IMR-90 (cell line): ENCODE measurements at regions not wholly inside any gene's neighbourhood (a gene's known extent, or its start where the extent isn't known, plus 50 kb on each side); places are given as distances from the start of the nearest gene placed in this dataset.

Experiments used
- ATAC-seq: fragments of 200-7000 bp; cut with Tn5 transposase; 2 replicates; pipeline ENCODE4 v1.9.1; 2020; ENCODE audit warnings: low read depth, mild to moderate bottlenecking, moderate library complexity
- BruUV-seq: library from RNA; stranded (reverse); fragments of 400-500 nt; replicated peaks from 2 replicates; lab custom pipeline; 2021; lab: Mats Ljungman, UMichigan
- CTCF ChIA-PET: fragments of 300-600 bp; formaldehyde crosslinking; extraction: SDS; loops from one replicate; lab custom pipeline; 2021; ENCODE audit warnings: antibody characterized with exemption; lab: Yijun Ruan, JAX
- POLR2A ChIA-PET: fragments of 300-600 bp; sonication (Branson Sonifier 250); formaldehyde crosslinking; loops from one replicate; lab custom pipeline; 2022; ENCODE audit warnings: antibody characterized with exemption; ENCODE audit not compliant: unreplicated experiment; lab: Charles Lee
- DNase-seq: peaks from one replicate; pipeline ENCODE4 v3.0.0; 2013
- H2AFZ ChIP-seq: replicated peaks from 2 replicates; pipeline ENCODE3; 2013; ENCODE audit warnings: low read length, mild to moderate bottlenecking; ENCODE audit not compliant: poor library complexity
- H2AK5ac ChIP-seq: 2 replicates; pipeline ENCODE4 v1.6.1; 2013; ENCODE audit warnings: low read depth, low read length, inconsistent platforms
- H2AK9ac ChIP-seq: replicated peaks from 2 replicates; pipeline ENCODE3; 2013; ENCODE audit warnings: mild to moderate bottlenecking, low read depth, low read length, moderate library complexity; ENCODE audit not compliant: poor library complexity
- H2BK120ac ChIP-seq: 2 replicates; pipeline ENCODE4 v1.6.1; 2013; ENCODE audit warnings: low read depth, low read length, inconsistent platforms
- H2BK15ac ChIP-seq: 3 replicates; pipeline ENCODE4 v1.6.1; 2013; ENCODE audit warnings: low read depth, low read length, inconsistent platforms
- H2BK20ac ChIP-seq: 2 replicates; pipeline ENCODE4 v1.6.1; 2013; ENCODE audit warnings: low read depth, mild to moderate bottlenecking, inconsistent platforms, low read length, moderate library complexity
- H2BK5ac ChIP-seq: 2 replicates; pipeline ENCODE4 v1.6.1; 2013; ENCODE audit warnings: mild to moderate bottlenecking, low read depth, low read length, inconsistent platforms; ENCODE audit not compliant: poor library complexity, severe bottlenecking
- H3K14ac ChIP-seq: replicated peaks from 2 replicates; pipeline ENCODE4 v1.6.1; 2013; ENCODE audit warnings: low read depth, low read length, inconsistent platforms
- H3K18ac ChIP-seq: 2 replicates; pipeline ENCODE4 v1.6.1; 2013; ENCODE audit warnings: low read depth, low read length, control low read depth
- H3K23ac ChIP-seq: 2 replicates; pipeline ENCODE4 v1.6.1; 2013; ENCODE audit warnings: low read depth, low read length, inconsistent platforms
- H3K27ac ChIP-seq: 2 replicates; pipeline ENCODE4 v1.5.1; 2013; ENCODE audit warnings: mild to moderate bottlenecking, control low read depth, low read length; ENCODE audit not compliant: insufficient read depth
- H3K27me3 ChIP-seq: 2 replicates; pipeline ENCODE4 v1.6.1; 2013; ENCODE audit warnings: low read length; ENCODE audit not compliant: control insufficient read depth, insufficient read depth
- H3K36me3 ChIP-seq: 2 replicates; pipeline ENCODE4 v1.6.1; 2013; ENCODE audit warnings: low read length, mixed read lengths; ENCODE audit not compliant: control insufficient read depth, insufficient read depth
- H3K4ac ChIP-seq: 2 replicates; pipeline ENCODE4 v1.6.1; 2013; ENCODE audit warnings: low read depth, low read length, inconsistent platforms
- H3K4me1 ChIP-seq: 2 replicates; pipeline ENCODE4 v1.6.1; 2013; ENCODE audit warnings: low read length, mixed read lengths; ENCODE audit not compliant: control insufficient read depth, insufficient read depth
- H3K4me2 ChIP-seq: 2 replicates; pipeline ENCODE4 v1.6.1; 2013; ENCODE audit warnings: low read depth, mild to moderate bottlenecking, control low read depth, low read length, moderate library complexity
- H3K4me3 ChIP-seq: 2 replicates; pipeline ENCODE4 v1.5.1; 2013; ENCODE audit warnings: low read depth, mild to moderate bottlenecking, control low read depth, low read length, moderate library complexity; ENCODE audit not compliant: insufficient read depth
- H3K56ac ChIP-seq: 2 replicates; pipeline ENCODE4 v1.6.1; 2013; ENCODE audit warnings: low read length, inconsistent platforms; ENCODE audit not compliant: insufficient read depth; ENCODE audit errors: extremely low read depth
- H3K79me1 ChIP-seq, 2 experiments: 2 replicates each; pipeline ENCODE4 v1.6.1; 2013; ENCODE audit warnings: low read length in 2 of 2, inconsistent platforms in 1 of 2, low read depth in 1 of 2
- H3K9ac ChIP-seq: 2 replicates; pipeline ENCODE4 v1.6.1; 2013; ENCODE audit warnings: low read depth, low read length, control low read depth
- H3K9me1 ChIP-seq: 2 replicates; pipeline ENCODE4 v1.6.1; 2013; ENCODE audit warnings: low read length, inconsistent platforms; ENCODE audit not compliant: insufficient read depth
- H3K9me3 ChIP-seq: 2 replicates; pipeline ENCODE4 v1.6.1; 2013; ENCODE audit warnings: low read length; ENCODE audit not compliant: control insufficient read depth, insufficient read depth
- H4K20me1 ChIP-seq: 2 replicates; pipeline ENCODE4 v1.6.1; 2013; ENCODE audit warnings: low read length, inconsistent platforms; ENCODE audit not compliant: insufficient read depth
- H4K5ac ChIP-seq: 2 replicates; pipeline ENCODE4 v1.6.1; 2013; ENCODE audit warnings: mild to moderate bottlenecking, low read depth, low read length, control low read depth
- H4K8ac ChIP-seq, 2 experiments: 2 replicates each; pipeline ENCODE4 v1.6.1; 2013; ENCODE audit warnings: low read depth in 2 of 2, low read length in 2 of 2, control low read depth in 1 of 2, inconsistent platforms in 1 of 2
- H4K91ac ChIP-seq: 2 replicates; pipeline ENCODE4 v1.6.1; 2013; ENCODE audit warnings: low read depth, low read length, inconsistent platforms; ENCODE audit not compliant: insufficient read depth
- BHLHE40 ChIP-seq: fragments of 150-350 bp; IDR thresholded peaks from 2 replicates; pipeline ENCODE4 v1.6.1; 2016; ENCODE audit warnings: mild to moderate bottlenecking, low read depth, low read length
- CHD1 ChIP-seq: IDR thresholded peaks from 2 replicates; pipeline ENCODE4 v1.6.1; 2012; ENCODE audit warnings: low read depth, low read length, improper control_type of control experiment
- CTCF ChIP-seq: conservative IDR thresholded peaks from 2 replicates; pipeline ENCODE4 v1.5.1; 2012; ENCODE audit warnings: mild to moderate bottlenecking, low read depth, low read length, improper control_type of control experiment
- MXI1 ChIP-seq: IDR thresholded peaks from 2 replicates; pipeline ENCODE4 v1.6.1; 2012; ENCODE audit warnings: low read depth, mild to moderate bottlenecking, low read length, moderate library complexity, borderline replicate concordance
- NFE2L2 ChIP-seq: fragments of 150-350 bp; IDR thresholded peaks from 2 replicates; pipeline ENCODE4 v1.6.1; 2016; ENCODE audit warnings: low read depth, mild to moderate bottlenecking, low read length
- POLR2A ChIP-seq: IDR thresholded peaks from 2 replicates; pipeline ENCODE4 v1.6.1; 2012; ENCODE audit warnings: mild to moderate bottlenecking, low read depth, low read length
- WGBS, 2 experiments: methylation state at CpG; one replicate each; pipeline versions ENCODE4 v1.1.5 to v1.1.7; 2013; ENCODE audit warnings: missing lambda C conversion rate in 2 of 2; ENCODE audit not compliant: insufficient read length in 1 of 2; ENCODE audit errors: extremely low coverage in 2 of 2; 5-methylcytosine and 5-hydroxymethylcytosine counted together
- dilution Hi-C: fragments of 300-500 bp; cut with HindIII; formaldehyde crosslinking; loops from one replicate; pipeline ENCODE4 v1.14.3; 2018; ENCODE audit warnings: low sequenced_read_pairs; ENCODE audit not compliant: unreplicated experiment
- in situ Hi-C: fragments of 300-500 bp; cut with MboI; formaldehyde crosslinking; loops from 3 replicates; pipeline ENCODE4 v1.14.3; 2019; ENCODE audit warnings: low sequenced_read_pairs, inconsistent platforms, mixed read lengths
- intact Hi-C: fragments of 100-400 bp; cut with micrococcal nuclease; formaldehyde crosslinking; loops from 2 replicates; pipeline ENCODE4 v1.10.0; 2022
- TF ChIP-seq, protein P1 (sequence below): fragments of 150-350 bp; IDR thresholded peaks from 2 replicates; pipeline ENCODE4 v1.6.1; 2017; ENCODE audit warnings: mild to moderate bottlenecking, antibody characterized with exemption, low read length, low read depth

GRCh38 chr15:58298879-58299850 is 132.6 kb upstream of the LIPC start:
- H3K4me2 ChIP-seq, result no peak overlapping the region
- TF ChIP-seq POLR2A (no peak), NFE2L2 (no peak), CTCF (no peak), CHD1 (no peak), MXI1 (no peak), BHLHE40 (no peak)
- TF ChIP-seq, protein P1, sequence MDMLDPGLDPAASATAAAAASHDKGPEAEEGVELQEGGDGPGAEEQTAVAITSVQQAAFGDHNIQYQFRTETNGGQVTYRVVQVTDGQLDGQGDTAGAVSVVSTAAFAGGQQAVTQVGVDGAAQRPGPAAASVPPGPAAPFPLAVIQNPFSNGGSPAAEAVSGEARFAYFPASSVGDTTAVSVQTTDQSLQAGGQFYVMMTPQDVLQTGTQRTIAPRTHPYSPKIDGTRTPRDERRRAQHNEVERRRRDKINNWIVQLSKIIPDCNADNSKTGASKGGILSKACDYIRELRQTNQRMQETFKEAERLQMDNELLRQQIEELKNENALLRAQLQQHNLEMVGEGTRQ, result no peak
- intact Hi-C loops, result no loop called here
- no peak overlapping the region for H3K9ac ChIP-seq
- no peak overlapping the region for H3K18ac ChIP-seq
- H2BK20ac ChIP-seq, result no peak overlapping the region
- no peaks in the 10 kb centered on the region for H4K20me1 ChIP-seq
- no peak overlapping the region for H4K91ac ChIP-seq
- no peak overlapping the region for H2BK120ac ChIP-seq
- 72% methylated on average over 2 of the region's 10 CpGs; no CpG with 5 or more reads in 1 of the 2 experiments for WGBS, 2 experiments
- H2AK5ac ChIP-seq, result no peak overlapping the region
- H3K9me3 ChIP-seq, result no peaks in the 10 kb centered on the region
- DNase-seq (peak; percentile 33), ATAC-seq (peak; percentile 44; the same call in 1 of the 2 replicates)
- H3K4me1 ChIP-seq, result peaks cover 2% of the 10 kb centered on the region; the same call in 1 of the 2 replicates
- no peak overlapping the region; the same call in 1 of the 2 replicates for H3K14ac ChIP-seq
- no peak overlapping the region for H3K27ac ChIP-seq
- H3K56ac ChIP-seq, result no peak overlapping the region
- H2AK9ac ChIP-seq, result no peak overlapping the region
- dilution Hi-C loops, result no loop called here
- H3K23ac ChIP-seq, result no peak overlapping the region
- H3K36me3 ChIP-seq, result no peaks in the 10 kb centered on the region
- no peaks in the 10 kb centered on the region for H3K79me1 ChIP-seq
- H2BK15ac ChIP-seq, result no peak overlapping the region
- POLR2A ChIA-PET, result no interaction called here
- in situ Hi-C loops, result no loop called here
- H3K9me1 ChIP-seq, result no peaks in the 10 kb centered on the region
- H4K5ac ChIP-seq, result no peak overlapping the region
- BruUV-seq, result no TSS peak
- H2BK5ac ChIP-seq, result no peak overlapping the region
- H3K27me3 ChIP-seq, result no peaks in the 10 kb centered on the region
- peak overlapping the region in 1 of 2 experiments; percentile 15; a peak in 1 of 4 replicates for H4K8ac ChIP-seq
- CTCF ChIA-PET, result no interaction called here
- H3K4me3 ChIP-seq, result no peak overlapping the region
- no peak overlapping the region for H2AFZ ChIP-seq
- H3K4ac ChIP-seq, result no peak overlapping the region
